ENCODE measurements at regions not wholly inside any gene's neighbourhood (a gene's known extent, or its start where the extent isn't known, plus 50 kb on each side); places are given as distances from the start of the nearest gene placed in this dataset.

DNA sequence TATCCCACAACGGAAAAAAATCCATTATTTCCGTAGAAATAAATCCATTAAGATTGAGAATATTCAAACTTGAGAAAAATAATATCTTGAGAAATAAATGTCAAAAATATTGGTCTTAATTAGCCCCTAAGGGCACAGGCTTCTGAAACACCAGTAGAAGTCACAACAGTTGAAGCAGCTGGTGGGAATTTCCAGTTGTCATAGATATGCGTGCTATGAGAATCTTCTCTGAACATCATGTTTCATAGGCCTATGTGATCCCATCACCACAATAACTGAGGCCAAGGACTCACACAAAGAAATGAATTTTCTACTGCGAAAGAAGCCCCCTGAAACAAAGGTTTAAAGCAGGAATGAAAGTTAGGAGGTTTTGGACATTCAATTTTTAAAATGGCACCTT lies 292.0 kb downstream of the DTHD1 start:
- Histone ChIP-seq H3K9me3 (replicated peaks in 1 of 2; ENCODE audit: control insufficient read depth in 1 of 2, insufficient read depth in 1 of 2, low read length in 2 of 2) (peaks cover 10 to 15% of the 10 kb centered on the region in 2 donors), H3K79me2 (ENCODE audit: insufficient read depth, low read length) (no peaks in the 10 kb centered on the region), H2AFZ (ENCODE audit: insufficient read depth, low read depth, low read length, poor library complexity, severe bottlenecking) (no peak overlapping the region), H3K4me3 (replicated peaks in 1 of 3; ENCODE audit: low read depth in 2 of 3, low read length in 3 of 3) (no peak overlapping the region), H3K27ac (ENCODE audit: low read depth in 1 of 2, low read length in 2 of 2) (no peak overlapping the region), H3K4me2 (replicated peaks; ENCODE audit: extremely low read depth, low read length, poor library complexity, severe bottlenecking) (no peak overlapping the region), H3K36me3 (replicated peaks in 1 of 2; ENCODE audit: control insufficient read depth in 1 of 2, insufficient read depth in 2 of 2, low read length in 2 of 2) (no peaks in the 10 kb centered on the region), H3K9ac (ENCODE audit: insufficient read depth, low read length, poor library complexity, severe bottlenecking) (no peak overlapping the region), H4K20me1 (ENCODE audit: insufficient read depth, low read length) (no peaks in the 10 kb centered on the region), H3K27me3 (ENCODE audit: control insufficient read depth in 2 of 2, insufficient read depth in 2 of 2, low read length in 2 of 2) (no peaks in the 10 kb centered on the region), H3K4me1 (ENCODE audit: control insufficient read depth in 1 of 2, insufficient read depth in 2 of 2, low read length in 2 of 2) (no peaks in the 10 kb centered on the region)
- Mint-ChIP-seq H3K36me3 (no peaks in the 10 kb centered on the region), H3K9me3 (peaks cover 7 to 26% (median 11%) of the 10 kb centered on the region in 7 donors), H3K27me3 (ENCODE audit: low read depth in 3 of 3) (no peaks in the 10 kb centered on the region), H3K4me3 (no peak overlapping the region), H3K4me1 (no peaks in the 10 kb centered on the region), H3K27ac (no peak overlapping the region)
- DNase-seq: no peak
- intact Hi-C loops (cut with micrococcal nuclease): no loop called here
- no peak for TF ChIP-seq CTCF (IDR thresholded peaks at IDR 0.05)
- no CpG with 5 or more reads among the region's 4 CpGs for WGBS (ENCODE audit: insufficient coverage)

DNA sequence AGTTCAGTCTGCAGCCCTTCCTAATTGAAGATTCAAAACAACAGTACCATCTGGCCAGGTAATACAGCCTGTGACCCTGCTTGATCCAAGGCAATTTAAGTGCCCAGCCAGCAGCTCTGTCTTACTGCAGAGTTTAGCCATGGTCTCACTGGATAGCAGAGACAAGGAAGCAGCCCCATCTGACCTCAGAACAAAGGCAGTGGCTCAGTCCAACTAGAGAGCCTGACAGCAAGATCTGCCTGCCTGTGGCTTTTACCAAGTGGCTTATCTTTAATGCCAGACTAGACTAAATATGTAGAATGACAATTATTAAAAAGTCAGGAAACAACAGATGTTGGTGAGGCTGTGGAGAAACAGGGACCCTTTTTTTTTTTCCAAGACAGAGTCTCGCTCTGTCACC lies 293.4 kb downstream of the DTHD1 start:
- no peaks in the 10 kb centered on the region for H3K4me1 Mint-ChIP-seq
- WGBS (ENCODE audit: insufficient coverage): no CpG with 5 or more reads among the region's 1 CpG
- no peak overlapping the region for H3K27ac Mint-ChIP-seq
- H3K27me3 ChIP-seq (ENCODE audit: control insufficient read depth in 2 of 2, insufficient read depth in 2 of 2, low read length in 2 of 2): no peaks in the 10 kb centered on the region
- no peak for DNase-seq
- H3K9ac ChIP-seq (ENCODE audit: insufficient read depth, low read length, poor library complexity, severe bottlenecking): no peak overlapping the region
- H3K79me2 ChIP-seq (ENCODE audit: insufficient read depth, low read length): no peaks in the 10 kb centered on the region
- H3K4me1 ChIP-seq (ENCODE audit: control insufficient read depth in 1 of 2, insufficient read depth in 2 of 2, low read length in 2 of 2): no peaks in the 10 kb centered on the region
- H3K4me3 Mint-ChIP-seq: no peak overlapping the region
- no peak overlapping the region for H2AFZ ChIP-seq (ENCODE audit: insufficient read depth, low read depth, low read length, poor library complexity, severe bottlenecking)
- no peak overlapping the region for H3K27ac ChIP-seq (ENCODE audit: low read depth in 1 of 2, low read length in 2 of 2)
- intact Hi-C loops (cut with micrococcal nuclease): no loop called here
- H3K4me2 ChIP-seq (replicated peaks; ENCODE audit: extremely low read depth, low read length, poor library complexity, severe bottlenecking): no peak overlapping the region
- H3K36me3 Mint-ChIP-seq: no peaks in the 10 kb centered on the region
- H3K9me3 Mint-ChIP-seq: peaks cover 4 to 18% (median 7%) of the 10 kb centered on the region in 7 donors
- H3K4me3 ChIP-seq (replicated peaks in 1 of 3; ENCODE audit: low read depth in 2 of 3, low read length in 3 of 3): no peak overlapping the region
- peaks cover 8 to 10% of the 10 kb centered on the region in 2 donors for H3K9me3 ChIP-seq (replicated peaks in 1 of 2; ENCODE audit: control insufficient read depth in 1 of 2, insufficient read depth in 1 of 2, low read length in 2 of 2)
- H4K20me1 ChIP-seq (ENCODE audit: insufficient read depth, low read length): no peaks in the 10 kb centered on the region
- no peaks in the 10 kb centered on the region for H3K27me3 Mint-ChIP-seq (ENCODE audit: low read depth in 3 of 3)
- no peak for TF ChIP-seq CTCF (IDR thresholded peaks at IDR 0.05)
- no peaks in the 10 kb centered on the region for H3K36me3 ChIP-seq (replicated peaks in 1 of 2; ENCODE audit: control insufficient read depth in 1 of 2, insufficient read depth in 2 of 2, low read length in 2 of 2)
